Esophagus muscularis mucosa (tissue), 4 donors: ENCODE measurements at regions not wholly inside any gene's neighbourhood (a gene's known extent, or its start where the extent isn't known, plus 50 kb on each side); places are given as distances from the start of the nearest gene placed in this dataset.

Experiments used
- CTCF ChIP-seq, 3 experiments: fragments of 200-600 bp in 2 of 3; fragments of 450-650 bp in 1 of 3; sonication (generic) in 2 of 3; IDR thresholded peaks; one replicate each; pipeline ENCODE4 v1.5.1; 2017 to 2019; ENCODE audit warnings: antibody characterized with exemption in 3 of 3, mild to moderate bottlenecking in 2 of 3, moderate library complexity in 1 of 3
- EP300 ChIP-seq: sonication (generic); formaldehyde crosslinking; IDR thresholded peaks from one replicate; pipeline ENCODE4 v1.6.1; 2017; ENCODE audit warnings: antibody characterized with exemption
- POLR2A ChIP-seq: fragments of 450-650 bp; IDR thresholded peaks from one replicate; pipeline ENCODE4 v1.6.1; 2017; ENCODE audit warnings: antibody characterized with exemption, moderate library complexity, mild to moderate bottlenecking, low read depth
- POLR2AphosphoS5 ChIP-seq, 2 donors: sonication (generic); formaldehyde crosslinking; IDR thresholded peaks; one replicate each; pipeline ENCODE4 v1.6.1; 2017; ENCODE audit warnings: antibody characterized with exemption in 2 of 2

DNA sequence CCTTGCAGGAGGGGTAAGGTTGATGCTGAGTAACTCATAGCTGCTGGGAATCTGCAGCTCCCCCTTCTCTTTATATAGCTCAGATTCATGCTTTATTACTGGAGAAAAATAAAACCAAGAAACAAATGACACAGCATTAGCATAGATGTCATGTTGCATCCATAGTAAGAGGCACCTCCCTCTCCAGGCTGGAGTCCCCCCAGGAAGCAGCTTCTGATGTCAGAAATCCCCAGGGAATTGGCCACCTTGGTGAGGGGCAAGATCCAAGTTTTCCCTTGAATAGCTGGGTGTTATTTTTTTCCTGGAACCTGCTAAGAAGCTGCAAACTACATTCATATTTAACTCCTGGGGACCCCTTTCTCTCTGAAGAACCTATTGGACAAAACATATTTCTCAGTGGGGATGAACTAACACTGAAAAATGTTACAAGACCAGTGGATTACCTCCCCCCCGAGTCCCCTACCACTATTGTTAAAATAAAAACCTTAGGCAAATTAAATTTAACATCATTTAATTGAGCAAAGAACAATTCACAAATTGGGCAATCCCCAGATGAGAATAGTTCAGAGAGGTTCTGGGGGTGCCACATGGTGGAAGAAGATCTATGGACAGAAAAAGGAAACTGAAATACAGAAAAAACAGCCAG, 163.7 kb upstream of the NAMPT start:
- TF ChIP-seq POLR2A (no peak), CTCF (IDR thresholded peaks at IDR 0.05) (no peak), POLR2AphosphoS5 (IDR thresholded peaks at IDR 0.05) (no peak), EP300 (no peak)
